IPS-NIHi11 (cell line): ENCODE measurements at regions not wholly inside any gene's neighbourhood (a gene's known extent, or its start where the extent isn't known, plus 50 kb on each side); places are given as distances from the start of the nearest gene placed in this dataset.

Source experiments
- DNase-seq: peaks from one replicate; pipeline ENCODE4 v3.0.0; 2012; ENCODE audit warnings: mixed read lengths, low spot score

GRCh38 chr21:24727803-24728440, 879.4 kb downstream of the MRPL39 start:
- no peak for DNase-seq

- DNase-seq, result no peak
Observed at GRCh38 chr21:24716281-24716918, 890.9 kb downstream of the MRPL39 start.

GRCh38 chr21:24714646-24715200, 892.6 kb downstream of the MRPL39 start:
- no peak for DNase-seq

- no peak for DNase-seq
Observed at GRCh38 chr21:24705201-24705600, 902.1 kb downstream of the MRPL39 start.

GRCh38 chr21:24693779-24694178, 913.5 kb downstream of the MRPL39 start:
- no peak for DNase-seq

- no peak for DNase-seq
Observed at GRCh38 chr21:24681456-24681855, 925.8 kb downstream of the MRPL39 start.

GRCh38 chr21:24671901-24672300, 935.4 kb downstream of the MRPL39 start:
- DNase-seq, result no peak

- DNase-seq, result no peak
Observed at GRCh38 chr21:24658926-24659325, 948.4 kb downstream of the MRPL39 start.

- no peak for DNase-seq
Observed at GRCh38 chr21:24658026-24658425, 949.3 kb downstream of the MRPL39 start.

GRCh38 chr21:24649691-24650090, 957.6 kb downstream of the MRPL39 start:
- no peak for DNase-seq

- DNase-seq, result no peak
Observed at GRCh38 chr21:24636696-24637095, 970.6 kb downstream of the MRPL39 start.

GRCh38 chr21:24634749-24635148, 972.5 kb downstream of the MRPL39 start:
- DNase-seq, result no peak

GRCh38 chr21:24628536-24628935, 978.7 kb downstream of the MRPL39 start:
- no peak for DNase-seq

GRCh38 chr21:24628046-24628445, 979.2 kb downstream of the MRPL39 start:
- no peak for DNase-seq

- DNase-seq, result no peak
Observed at GRCh38 chr21:24617819-24618218, 989.5 kb downstream of the MRPL39 start.

GRCh38 chr21:24594082-24594481, 1013.2 kb downstream of the MRPL39 start:
- no peak for DNase-seq

GRCh38 chr21:24590261-24590660, 1017.0 kb downstream of the MRPL39 start:
- no peak for DNase-seq

GRCh38 chr21:24583473-24583872, 1023.8 kb downstream of the MRPL39 start:
- DNase-seq, result no peak

- DNase-seq, result no peak
Observed at GRCh38 chr21:24577301-24577700, 1030.0 kb downstream of the MRPL39 start.

- DNase-seq, result no peak
Observed at GRCh38 chr21:24561291-24561690, 1046.0 kb downstream of the MRPL39 start.

- no peak for DNase-seq
Observed at GRCh38 chr21:24552491-24552890, 1054.8 kb downstream of the MRPL39 start.

GRCh38 chr21:24545807-24546361, 1061.4 kb downstream of the MRPL39 start:
- no peak for DNase-seq

GRCh38 chr21:24514081-24514733, 1093.1 kb downstream of the MRPL39 start:
- no peak for DNase-seq
